H9 (cell line): ENCODE measurements at regions not wholly inside any gene's neighbourhood (a gene's known extent, or its start where the extent isn't known, plus 50 kb on each side); places are given as distances from the start of the nearest gene placed in this dataset.

Experiments used
- DNase-seq: peaks from one replicate; pipeline ENCODE4 v3.0.0-alpha.2; 2017
- H2AFZ ChIP-seq: one replicate; pipeline ENCODE4 v1.6.1; 2013; ENCODE audit warnings: mild to moderate bottlenecking, low read length, control low read depth, moderate library complexity
- H2AK5ac ChIP-seq: 2 replicates; pipeline ENCODE4 v1.6.1; 2013; ENCODE audit warnings: low read length, control low read depth, mixed read lengths; ENCODE audit not compliant: insufficient read length
- H2BK120ac ChIP-seq: one replicate; pipeline ENCODE4 v1.6.1; 2013; ENCODE audit warnings: low read depth, mild to moderate bottlenecking, low read length, control low read depth, inconsistent platforms; ENCODE audit not compliant: poor library complexity, severe bottlenecking
- H2BK12ac ChIP-seq: 2 replicates; pipeline ENCODE4 v1.6.1; 2013; ENCODE audit warnings: low read length, control low read depth, mixed read lengths, low read depth; ENCODE audit not compliant: insufficient read length
- H2BK15ac ChIP-seq: 2 replicates; pipeline ENCODE4 v1.6.1; 2013; ENCODE audit warnings: low read depth, low read length, control low read depth
- H2BK20ac ChIP-seq: one replicate; pipeline ENCODE4 v1.6.1; 2013; ENCODE audit warnings: low read depth, mild to moderate bottlenecking, low read length, control low read depth, inconsistent platforms; ENCODE audit not compliant: poor library complexity, severe bottlenecking
- H2BK5ac ChIP-seq: 2 replicates; pipeline ENCODE4 v1.6.1; 2013; ENCODE audit warnings: low read length, control low read depth, mixed read lengths; ENCODE audit not compliant: insufficient read length
- H3K14ac ChIP-seq: 2 replicates; pipeline ENCODE4 v1.6.1; 2013; ENCODE audit warnings: low read length, control low read depth; ENCODE audit not compliant: insufficient read depth
- H3K18ac ChIP-seq: 2 replicates; pipeline ENCODE4 v1.6.1; 2013; ENCODE audit warnings: low read depth, mild to moderate bottlenecking, mixed read lengths, low read length, control low read depth; ENCODE audit not compliant: insufficient read length
- H3K23ac ChIP-seq: 2 replicates; pipeline ENCODE4 v1.6.1; 2013; ENCODE audit warnings: low read length, control low read depth, mixed read lengths, low read depth; ENCODE audit not compliant: insufficient read length
- H3K23me2 ChIP-seq: 2 replicates; pipeline ENCODE4 v1.6.1; 2013; ENCODE audit warnings: low read depth, mild to moderate bottlenecking, mixed read lengths, low read length, control low read depth; ENCODE audit not compliant: insufficient read length, poor library complexity, severe bottlenecking
- H3K27ac ChIP-seq: 2 replicates; pipeline ENCODE4 v1.5.1; 2013; ENCODE audit warnings: low read length, control low read depth, mixed read lengths, low read depth; ENCODE audit not compliant: insufficient read length
- H3K27me3 ChIP-seq: 2 replicates; pipeline ENCODE4 v1.6.1; 2013; ENCODE audit warnings: low read length, control low read depth, inconsistent platforms; ENCODE audit not compliant: insufficient read depth
- H3K4ac ChIP-seq: 2 replicates; pipeline ENCODE4 v1.6.1; 2013; ENCODE audit warnings: low read depth, mild to moderate bottlenecking, control low read depth, inconsistent platforms, low read length, moderate library complexity
- H3K4me1 ChIP-seq: 2 replicates; pipeline ENCODE4 v1.6.1; 2013; ENCODE audit warnings: low read length, control low read depth, inconsistent platforms; ENCODE audit not compliant: insufficient read depth
- H3K4me2 ChIP-seq: 2 replicates; pipeline ENCODE4 v1.6.1; 2013; ENCODE audit warnings: low read length, control low read depth, mixed read lengths; ENCODE audit not compliant: insufficient read length, insufficient read depth
- H3K56ac ChIP-seq: 2 replicates; pipeline ENCODE4 v1.6.1; 2013; ENCODE audit warnings: low read depth, mild to moderate bottlenecking, mixed read lengths, low read length, control low read depth; ENCODE audit not compliant: insufficient read length
- H3K79me1 ChIP-seq: 2 replicates; pipeline ENCODE4 v1.6.1; 2013; ENCODE audit warnings: low read depth, mild to moderate bottlenecking, moderate library complexity, low read length, control low read depth, inconsistent platforms; ENCODE audit not compliant: insufficient read depth, poor library complexity, severe bottlenecking
- H3K79me2 ChIP-seq: 2 replicates; pipeline ENCODE4 v1.6.1; 2013; ENCODE audit warnings: low read length, control low read depth, inconsistent platforms; ENCODE audit not compliant: insufficient read depth
- H3K9ac ChIP-seq: 2 replicates; pipeline ENCODE4 v1.6.1; 2013; ENCODE audit warnings: low read length, control low read depth, mixed read lengths; ENCODE audit not compliant: insufficient read length; ENCODE audit errors: extremely low read depth
- H3K9me3 ChIP-seq: one replicate; pipeline ENCODE4 v1.6.1; 2013; ENCODE audit warnings: low read depth, low read length, inconsistent platforms; ENCODE audit not compliant: control insufficient read depth
- H3T11ph ChIP-seq: one replicate; pipeline ENCODE4 v1.6.1; 2013; ENCODE audit warnings: mild to moderate bottlenecking, low read length, control low read depth, inconsistent platforms
- H4K20me1 ChIP-seq: one replicate; pipeline ENCODE4 v1.6.1; 2013; ENCODE audit not compliant: control insufficient read depth, insufficient read length, insufficient read depth
- H4K5ac ChIP-seq: 2 replicates; pipeline ENCODE4 v1.6.1; 2013; ENCODE audit warnings: low read depth, mild to moderate bottlenecking, mixed read lengths, low read length, control low read depth; ENCODE audit not compliant: insufficient read length
- H4K8ac ChIP-seq: replicated peaks from 2 replicates; pipeline ENCODE4 v1.6.1; 2013; ENCODE audit warnings: low read length, control low read depth, mixed read lengths, low read depth; ENCODE audit not compliant: insufficient read length
- H4K91ac ChIP-seq: 2 replicates; pipeline ENCODE4 v1.6.1; 2013; ENCODE audit warnings: low read depth, mild to moderate bottlenecking, moderate library complexity, mixed read lengths, low read length, control low read depth; ENCODE audit not compliant: insufficient read length
- H3K27ac Mint-ChIP-seq, 3 experiments: 2 replicates in 2 of 3; 3 replicates in 1 of 3; pipeline ENCODE4 v1.8.0; 2020 to 2021; ENCODE audit warnings: mixed read lengths in 3 of 3, mild to moderate bottlenecking in 1 of 3, moderate library complexity in 1 of 3
- H3K27me3 Mint-ChIP-seq: 2 replicates; pipeline ENCODE4 v1.8.0; 2021; ENCODE audit warnings: low read depth, mild to moderate bottlenecking, moderate library complexity, mixed read lengths
- H3K36me3 Mint-ChIP-seq, 3 experiments: 2 replicates in 2 of 3; 3 replicates in 1 of 3; pipeline ENCODE4 v1.8.0; 2020 to 2021; ENCODE audit warnings: low read depth in 3 of 3, mixed read lengths in 3 of 3; ENCODE audit not compliant: insufficient read depth in 1 of 3
- H3K4me1 Mint-ChIP-seq, 2 experiments: 2 replicates each; pipeline ENCODE4 v1.8.0; 2020; ENCODE audit warnings: mixed read lengths in 2 of 2
- H3K4me3 Mint-ChIP-seq, 2 experiments: 2 replicates in 1 of 2; 3 replicates in 1 of 2; pipeline ENCODE4 v1.8.0; 2020 to 2021; ENCODE audit warnings: mild to moderate bottlenecking in 2 of 2, mixed read lengths in 2 of 2, moderate library complexity in 1 of 2
- H3K9me3 Mint-ChIP-seq, 2 experiments: 2 replicates in 1 of 2; 3 replicates in 1 of 2; pipeline ENCODE4 v1.8.0; 2020; ENCODE audit warnings: mild to moderate bottlenecking in 2 of 2, mixed read lengths in 2 of 2, moderate library complexity in 1 of 2
- CTCF ChIP-seq: fragments of 200-600 bp; sonication (generic); conservative IDR thresholded peaks from 3 replicates; pipeline ENCODE4 v1.8.0; 2021; ENCODE audit warnings: antibody characterized with exemption, mild to moderate bottlenecking
- WGBS: extraction: QIAGEN DNeasy Blood & Tissue Kit; methylation state at CpG from one replicate; pipeline ENCODE4 v1.1.7; 2013; ENCODE audit warnings: missing lambda C conversion rate, low lambda C conversion rate, mixed read lengths; ENCODE audit not compliant: insufficient read length; ENCODE audit errors: extremely low coverage; 5-methylcytosine and 5-hydroxymethylcytosine counted together

- H2BK20ac ChIP-seq = no peak overlapping the region
- DNase-seq = no peak
- TF ChIP-seq CTCF = no peak
- H3K4me3 Mint-ChIP-seq = no peak overlapping the region
- no peak overlapping the region for H4K8ac ChIP-seq
- no peak overlapping the region for H3K18ac ChIP-seq
- H2BK5ac ChIP-seq = no peak overlapping the region
- no peak overlapping the region for H2AFZ ChIP-seq
- no peak overlapping the region for H3K27ac ChIP-seq
- no peak overlapping the region for H3K4me2 ChIP-seq
- H2BK12ac ChIP-seq = no peak overlapping the region
- H4K5ac ChIP-seq = no peak overlapping the region
- no peaks in the 10 kb centered on the region for H4K20me1 ChIP-seq
- no peak overlapping the region for H2AK5ac ChIP-seq
- no peaks in the 10 kb centered on the region for H3K27me3 ChIP-seq
- peaks cover 5 to 6% of the 10 kb centered on the region in 2 experiments for H3K9me3 Mint-ChIP-seq
- no peak overlapping the region for H3K4ac ChIP-seq
- no peak overlapping the region for H3K56ac ChIP-seq
- H2BK120ac ChIP-seq = no peak overlapping the region
- H3K36me3 Mint-ChIP-seq = peaks cover 5 to 16% (median 5%) of the 10 kb centered on the region in 3 experiments; a peak in 6 of 7 replicates
- no peaks in the 10 kb centered on the region for H3K4me1 Mint-ChIP-seq
- H3K9me3 ChIP-seq = no peaks in the 10 kb centered on the region
- no CpG with 5 or more reads among the region's 1 CpG for WGBS
- H3K27me3 Mint-ChIP-seq = no peaks in the 10 kb centered on the region
- no peak overlapping the region for H3K14ac ChIP-seq
- H3K79me2 ChIP-seq = no peaks in the 10 kb centered on the region
- H3T11ph ChIP-seq = no peak overlapping the region
- H3K9ac ChIP-seq = no peak overlapping the region
- H3K4me1 ChIP-seq = no peaks in the 10 kb centered on the region
- no peak overlapping the region for H2BK15ac ChIP-seq
- H3K79me1 ChIP-seq = no peaks in the 10 kb centered on the region
- H3K23ac ChIP-seq = no peak overlapping the region
- H3K27ac Mint-ChIP-seq = no peak overlapping the region
- no peak overlapping the region for H4K91ac ChIP-seq
- H3K23me2 ChIP-seq = no peaks in the 10 kb centered on the region
These were observed 586.6 kb downstream of the NR2F1-AS1 start for GRCh38 chr5:92994392-92994791.
